AG10803 (cell line): ENCODE measurements at regions not wholly inside any gene's neighbourhood (a gene's known extent, or its start where the extent isn't known, plus 50 kb on each side); places are given as distances from the start of the nearest gene placed in this dataset.

Experiments
- DNase-seq: peaks from one replicate; pipeline ENCODE4 v3.0.0; 2010; ENCODE audit warnings: low read depth
- H3K4me3 ChIP-seq: 2 replicates; pipeline ENCODE4 v1.5.1; 2011; ENCODE audit warnings: mild to moderate bottlenecking, low read length, control low read depth
- CTCF ChIP-seq: conservative IDR thresholded peaks from 2 replicates; pipeline ENCODE4 v1.5.1; 2011; ENCODE audit warnings: mild to moderate bottlenecking, low read length, control low read depth, inconsistent platforms

DNA sequence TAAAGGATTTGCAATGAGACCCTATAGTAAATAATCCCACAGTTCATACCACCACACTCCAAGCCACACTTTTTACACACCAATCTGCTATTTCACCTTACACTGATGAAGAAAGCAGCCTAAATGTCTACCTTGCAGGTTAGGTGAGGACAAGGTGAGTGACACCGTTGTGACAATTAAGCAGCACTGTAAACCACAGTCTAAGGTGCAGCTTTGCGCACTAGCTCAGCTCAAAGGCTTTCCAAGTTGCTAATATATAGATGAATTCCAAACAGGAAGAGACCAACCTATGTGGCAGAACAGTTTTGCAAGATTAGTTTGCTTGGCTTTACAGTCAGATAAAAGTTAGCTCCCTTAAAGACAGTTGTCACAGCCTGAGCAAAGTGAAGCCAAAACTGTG, 429.5 kb upstream of the MARCKS start:
- no peak for DNase-seq
- TF ChIP-seq CTCF = no peak
- H3K4me3 ChIP-seq = no peak overlapping the region

DNA sequence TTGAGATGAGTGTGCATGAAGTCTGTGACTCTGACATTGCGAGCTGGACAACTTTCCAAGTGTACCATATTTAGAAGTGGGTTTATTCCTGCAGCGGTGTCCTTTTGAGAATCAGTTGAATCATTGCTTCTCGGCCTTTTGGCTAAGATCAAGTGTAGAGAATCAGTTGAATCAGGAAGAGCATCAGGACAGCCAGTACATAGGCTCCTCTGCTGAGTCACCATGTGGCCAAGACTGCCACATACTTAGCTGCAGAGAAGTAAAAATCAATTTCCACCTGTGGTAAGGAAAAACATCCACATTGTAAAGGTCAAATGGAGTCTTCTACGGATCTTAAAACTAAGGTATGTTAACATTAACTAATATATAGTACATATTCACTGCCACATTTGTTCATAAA, 428.4 kb upstream of the MARCKS start:
- no peak for DNase-seq
- H3K4me3 ChIP-seq = no peak overlapping the region
- no peak for TF ChIP-seq CTCF

DNA sequence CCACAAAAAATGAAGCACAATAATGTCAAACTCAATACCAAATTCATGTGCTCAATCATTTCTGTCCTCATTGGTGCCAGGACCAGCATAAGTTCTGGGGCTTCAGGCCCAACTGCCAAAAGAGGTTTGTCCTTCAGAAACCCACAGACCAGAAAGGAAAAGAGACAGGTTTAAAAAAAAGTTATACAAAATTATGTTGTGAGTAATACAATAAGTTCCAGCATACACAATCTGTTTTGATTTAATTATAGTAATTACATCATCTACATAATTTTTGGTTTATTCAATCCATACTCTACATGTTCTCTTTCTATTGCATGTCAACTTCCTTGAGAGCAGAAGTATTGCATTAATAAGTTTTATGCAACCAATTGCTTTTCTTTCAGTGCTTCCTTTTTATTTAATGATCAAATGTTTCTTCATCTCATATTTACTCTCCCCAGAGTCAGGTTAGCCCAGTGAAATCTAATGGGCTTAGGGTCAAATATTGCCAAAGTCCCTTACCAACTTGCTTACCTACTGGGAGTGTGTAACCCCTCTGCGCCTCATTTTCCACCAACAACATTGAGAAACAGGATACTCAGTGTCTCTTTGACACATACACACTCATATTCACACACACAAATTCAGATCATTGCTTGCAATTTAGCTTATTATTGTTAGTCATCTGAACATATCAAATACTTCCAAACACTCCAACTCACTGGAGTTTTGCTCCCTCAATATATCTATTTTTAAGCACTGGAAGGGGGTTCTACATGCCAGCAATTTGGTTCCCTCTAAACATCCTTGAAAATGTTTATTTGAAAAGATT, 424.4 kb upstream of the MARCKS start:
- no peak overlapping the region for H3K4me3 ChIP-seq
- peak; percentile 76 for DNase-seq

GRCh38 chr6:113433335-113433991, 423.7 kb upstream of the MARCKS start:
- H3K4me3 ChIP-seq = no peak overlapping the region
- peak; percentile 97 for DNase-seq
- TF ChIP-seq CTCF = no peak

More for the DNA sequence above, 424.4 kb upstream of the MARCKS start:
- TF ChIP-seq CTCF = no peak

DNA sequence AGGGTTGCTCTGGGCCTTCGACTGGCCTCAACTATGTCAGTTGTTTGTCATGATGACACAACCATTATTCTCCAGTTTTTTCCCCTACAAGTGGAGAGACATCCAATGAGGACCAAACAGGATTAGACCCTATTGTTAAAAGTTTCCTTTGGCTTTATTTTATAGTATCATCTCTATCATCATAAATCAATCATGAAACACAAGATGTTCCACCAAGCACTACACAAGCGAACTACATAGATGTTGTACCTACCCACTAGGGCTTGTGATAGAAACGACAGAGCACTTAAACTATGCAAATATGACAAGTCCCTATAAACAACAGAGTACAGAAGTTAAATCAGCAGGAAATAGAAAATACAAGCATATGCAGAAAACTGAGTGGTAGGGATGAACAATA, 422.5 kb upstream of the MARCKS start:
- DNase-seq = no peak
- no peak overlapping the region for H3K4me3 ChIP-seq
- no peak for TF ChIP-seq CTCF

- no peak for TF ChIP-seq CTCF
- H3K4me3 ChIP-seq = no peak overlapping the region
- no peak for DNase-seq
Observed at GRCh38 chr6:113437566-113437965, 419.6 kb upstream of the MARCKS start.

DNA sequence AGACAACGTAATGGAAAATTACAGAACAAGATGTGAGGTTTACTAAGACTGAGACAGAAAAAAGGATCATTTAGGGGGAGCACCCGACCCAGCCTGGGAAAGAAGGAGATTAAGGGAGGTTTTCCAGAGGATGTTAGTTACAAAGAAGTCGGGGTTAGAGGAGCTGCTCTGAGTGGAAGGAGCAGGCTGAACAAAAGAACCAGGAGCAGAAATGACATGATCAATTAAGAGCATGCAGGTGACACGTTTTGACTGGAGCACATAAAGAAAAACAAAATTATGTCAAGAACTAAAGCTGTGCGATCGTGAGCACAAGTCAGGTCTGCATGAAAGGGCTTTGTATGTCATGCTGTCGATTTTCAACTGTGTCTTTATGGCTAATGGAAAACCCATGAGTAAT, 417.3 kb upstream of the MARCKS start:
- no peak for TF ChIP-seq CTCF
- H3K4me3 ChIP-seq = no peak overlapping the region
- no peak for DNase-seq
